DMS153 treated with DMSO at 0.1 percent for 48 hours (cell line): ENCODE measurements at regions not wholly inside any gene's neighbourhood (a gene's known extent, or its start where the extent isn't known, plus 50 kb on each side); places are given as distances from the start of the nearest gene placed in this dataset.
"Not testable (repeated sequence)": the region's sequence is repeated elsewhere in the genome, so short reads cannot be mapped to it uniquely, and the experiment has no call there.

Source experiments
- DNase-seq: peaks from one replicate; lab custom pipeline; 2025; ENCODE audit not compliant: unreplicated experiment; lab: John Stamatoyannopoulos, UW

- no peak for DNase-seq
Observed at GRCh38 chr6:140316966-140317365, 942.5 kb upstream of the CITED2 start.

DNA sequence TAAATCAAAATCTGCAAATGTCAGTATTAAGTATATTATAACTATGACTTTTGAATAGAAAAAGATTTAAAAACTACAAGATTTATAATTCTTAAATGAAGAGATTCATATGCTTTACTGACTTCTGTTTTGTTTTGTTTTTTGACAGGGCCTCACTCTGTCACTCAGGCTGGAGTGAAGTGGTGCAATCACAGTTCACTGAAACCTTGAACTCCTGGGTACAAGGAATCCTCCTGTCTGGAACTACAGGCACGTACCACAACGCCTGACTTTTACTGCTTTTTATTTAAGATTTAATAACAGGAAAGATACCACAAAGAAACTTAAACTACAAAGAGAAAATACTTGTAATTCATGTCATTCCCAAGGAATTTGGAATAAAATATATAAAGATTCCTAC, 940.2 kb upstream of the CITED2 start:
- DNase-seq = no peak

- no peak for DNase-seq
Observed at GRCh38 chr6:140311146-140311545, 936.7 kb upstream of the CITED2 start.

GRCh38 chr6:140303218-140303949, 928.9 kb upstream of the CITED2 start:
- no peak for DNase-seq

GRCh38 chr6:140300331-140300730, 925.9 kb upstream of the CITED2 start:
- no peak for DNase-seq

GRCh38 chr6:140289186-140289585, 914.7 kb upstream of the CITED2 start:
- no peak for DNase-seq

GRCh38 chr6:140285998-140286690, 911.7 kb upstream of the CITED2 start:
- no peak for DNase-seq

- DNase-seq = no peak
Observed at GRCh38 chr6:140285471-140285870, 911.0 kb upstream of the CITED2 start.

DNA sequence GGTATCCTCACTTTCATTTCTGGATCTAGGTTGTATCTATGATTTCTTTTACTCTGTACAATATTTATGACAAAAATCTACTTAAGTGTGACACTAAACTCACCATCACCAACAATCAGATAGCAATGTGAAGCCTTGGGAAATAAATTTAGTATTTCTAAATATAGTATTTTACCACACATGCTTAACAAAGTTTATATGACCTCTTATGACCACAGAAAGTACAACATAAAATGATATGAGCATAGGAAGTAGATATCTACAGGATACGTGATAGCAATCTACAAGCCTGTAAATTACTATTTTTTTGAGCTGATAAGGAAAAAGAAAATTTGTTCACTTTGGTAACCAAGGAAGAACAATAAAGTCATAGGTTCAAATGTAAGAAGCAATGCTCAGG, 910.4 kb upstream of the CITED2 start:
- DNase-seq = no peak

DNA sequence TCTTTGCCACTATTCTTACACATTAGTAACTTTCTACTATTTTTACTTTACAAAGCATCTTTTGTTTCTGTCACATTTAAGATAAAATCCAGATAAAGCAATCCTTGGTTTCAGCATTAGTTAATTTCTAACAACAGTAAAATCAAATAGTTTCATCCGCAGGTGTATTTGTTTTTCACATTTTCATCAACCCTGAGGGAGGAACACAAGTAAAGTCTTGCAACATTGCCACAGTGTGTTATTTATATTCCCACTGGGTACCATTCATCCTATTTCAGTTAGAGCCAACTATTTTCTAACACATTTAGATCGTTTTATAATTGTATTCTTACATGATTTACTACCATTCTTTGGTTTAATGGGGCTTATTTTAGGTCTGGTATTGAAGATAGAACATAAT, 908.7 kb upstream of the CITED2 start:
- DNase-seq = no peak

GRCh38 chr6:140281767-140282166, 907.3 kb upstream of the CITED2 start:
- no peak for DNase-seq

DNA sequence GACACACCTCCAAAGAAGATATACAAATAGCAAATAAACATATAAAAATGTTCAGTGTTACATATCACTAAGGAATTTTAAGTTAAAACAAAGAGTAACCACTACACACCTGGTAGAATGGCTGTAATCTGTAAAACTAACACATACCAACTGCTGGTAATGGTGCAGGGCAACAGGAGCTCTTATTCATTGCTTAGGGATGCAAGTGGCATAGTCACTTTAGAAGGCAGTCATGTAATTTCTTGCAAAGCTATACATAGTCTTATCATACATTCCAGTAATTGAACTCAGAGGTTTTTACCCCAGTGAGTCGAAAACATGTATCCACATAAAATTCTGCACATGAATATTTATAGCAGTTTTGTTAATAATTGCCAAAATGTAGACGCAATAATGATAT, 906.8 kb upstream of the CITED2 start:
- no peak for DNase-seq

DNA sequence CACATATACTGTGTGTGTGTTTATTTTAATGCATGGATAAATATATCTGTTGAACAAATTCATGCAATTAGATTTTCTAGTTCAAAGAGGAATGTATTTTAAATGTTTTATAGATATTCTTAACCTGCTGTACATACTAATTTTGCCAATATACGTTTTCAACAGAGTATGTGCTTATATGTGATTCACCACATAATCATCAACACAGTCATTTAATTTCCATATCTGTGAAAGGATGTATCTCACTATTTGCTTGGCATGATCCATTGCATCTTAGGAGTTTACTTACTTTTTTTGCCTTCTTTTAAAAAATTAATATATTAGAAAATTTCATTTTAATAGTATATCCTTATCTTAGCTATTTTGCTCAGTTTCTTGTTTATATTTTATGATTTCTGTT, 902.3 kb upstream of the CITED2 start:
- DNase-seq = no peak

- DNase-seq = no peak
Observed at GRCh38 chr6:140276133-140276532, 901.7 kb upstream of the CITED2 start.

DNA sequence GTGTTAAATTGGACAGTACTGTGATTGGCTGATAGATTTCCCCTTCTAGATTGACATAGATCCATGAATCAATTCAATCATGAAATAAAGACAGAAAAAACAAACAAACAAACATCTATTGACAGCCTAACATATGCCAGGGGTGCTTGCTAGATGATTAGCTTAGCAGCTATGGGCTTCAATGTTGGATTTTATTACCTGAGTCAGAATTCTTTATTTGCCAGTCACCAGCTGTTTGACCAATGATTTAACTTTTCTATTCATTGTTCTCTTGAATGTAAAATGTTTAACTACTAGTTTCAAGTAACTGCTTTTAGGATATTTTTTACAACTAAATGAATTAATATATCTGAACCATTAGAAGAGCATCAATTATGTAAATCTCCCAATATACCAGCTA, 901.3 kb upstream of the CITED2 start:
- no peak for DNase-seq

GRCh38 chr6:140274548-140274947, 900.1 kb upstream of the CITED2 start:
- DNase-seq = no peak

- DNase-seq = no peak
Observed at GRCh38 chr6:140271759-140272377, 897.4 kb upstream of the CITED2 start.

- no peak for DNase-seq
Observed at GRCh38 chr6:140269591-140270165, 895.2 kb upstream of the CITED2 start.

- DNase-seq = no peak
Observed at GRCh38 chr6:140264431-140264830, 890.0 kb upstream of the CITED2 start.

- DNase-seq = not testable (repeated sequence)
Observed at GRCh38 chr6:140258302-140258701, 883.9 kb upstream of the CITED2 start.

DNA sequence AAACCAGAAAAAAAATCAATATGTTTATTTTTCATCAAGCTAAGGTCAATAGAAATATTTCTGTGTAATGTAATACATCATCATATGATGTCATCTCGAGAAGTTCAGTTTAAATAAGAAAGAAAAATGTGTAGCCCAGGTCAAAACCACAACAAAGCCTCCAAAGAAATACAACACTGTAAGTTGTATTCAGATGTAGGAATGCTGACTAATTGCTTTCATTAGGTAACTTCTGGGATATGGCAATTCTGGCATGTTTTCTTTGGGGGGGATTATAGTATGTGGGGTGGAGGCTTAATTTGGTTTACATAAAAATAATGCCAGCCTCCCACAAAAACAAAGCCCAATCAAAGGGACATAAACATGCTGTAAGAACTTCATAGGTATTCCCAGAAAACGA, 881.8 kb upstream of the CITED2 start:
- DNase-seq = no peak

- no peak for DNase-seq
Observed at GRCh38 chr6:140253096-140253495, 878.6 kb upstream of the CITED2 start.
